Kidney (tissue), 13 donors: ENCODE measurements at regions not wholly inside any gene's neighbourhood (a gene's known extent, or its start where the extent isn't known, plus 50 kb on each side); places are given as distances from the start of the nearest gene placed in this dataset.

ENCODE experiments used
- DNase-seq, 5 donors: peaks; one replicate each; pipeline ENCODE4 v3.0.0-alpha.2; 2013 to 2020
- FAIRE-seq: peaks from 2 replicates; lab custom pipeline; 2012; peaks lifted over from hg19 to GRCh38; lab: Jason Lieb, UNC
- H3K27ac ChIP-seq, 2 donors: one replicate each; pipeline ENCODE4 v1.7.0; 2013; ENCODE audit warnings: low read depth in 2 of 2, low read length in 2 of 2, inconsistent platforms in 1 of 2
- H3K27me3 ChIP-seq: one replicate; pipeline ENCODE4 v1.7.1; 2013; ENCODE audit warnings: low read length, inconsistent platforms; ENCODE audit not compliant: control insufficient read depth, insufficient read depth
- H3K36me3 ChIP-seq, 3 donors: one replicate each; pipeline versions ENCODE4 v1.7.0 to v1.7.1; 2013; ENCODE audit warnings: low read length in 3 of 3, control low read depth in 1 of 3, inconsistent platforms in 1 of 3; ENCODE audit not compliant: insufficient read depth in 3 of 3, control insufficient read depth in 2 of 3
- H3K4me1 ChIP-seq, 3 donors: one replicate each; pipeline versions ENCODE4 v1.7.0 to v1.7.1; 2013; ENCODE audit warnings: low read length in 3 of 3, inconsistent platforms in 1 of 3, low read depth in 1 of 3; ENCODE audit not compliant: control insufficient read depth in 2 of 3, insufficient read depth in 2 of 3
- H3K4me3 ChIP-seq, 3 donors: one replicate each; pipeline versions ENCODE4 v1.7.0 to v1.8.1; 2013; ENCODE audit warnings: low read length in 3 of 3, control low read depth in 1 of 3, inconsistent platforms in 1 of 3
- H3K9ac ChIP-seq, 3 donors: one replicate each; pipeline versions ENCODE4 v1.7.0 to v1.7.1; 2013; ENCODE audit warnings: low read length in 3 of 3, control low read depth in 1 of 3, inconsistent platforms in 1 of 3
- H3K9me3 ChIP-seq, 3 donors: one replicate each; pipeline versions ENCODE4 v1.7.0 to v1.7.1; 2013; ENCODE audit warnings: low read length in 3 of 3, control low read depth in 1 of 3, inconsistent platforms in 1 of 3; ENCODE audit not compliant: control insufficient read depth in 2 of 3, insufficient read depth in 1 of 3
- CTCF ChIP-seq: IDR thresholded peaks from 3 replicates; pipeline ENCODE4 v1.5.1; 2012; ENCODE audit warnings: mild to moderate bottlenecking, moderate library complexity, borderline replicate concordance; ENCODE audit not compliant: insufficient read depth; ENCODE audit errors: extremely low read depth
- intact Hi-C: fragments of 100-400 bp; cut with DNase I; formaldehyde crosslinking; loops from one replicate; pipeline ENCODE4 v1.11.1; 2022
- donor health status: control.
- donor health status: control.
- donor health status: control.
- donor health status: control.
- donor health status: control.
- donor health status: DM: yes; HTN: yes; CAD: no.
- donor health status: Normal renal cell carcinoma (clear cell type).

GRCh38 chr4:152023674-152024073, 262.9 kb upstream of the GATB start:
- no peaks in the 10 kb centered on the region for H3K9me3 ChIP-seq
- H3K27ac ChIP-seq, result no peak overlapping the region
- no peak for TF ChIP-seq CTCF
- no peaks in the 10 kb centered on the region for H3K36me3 ChIP-seq
- intact Hi-C loops, result no loop called here
- H3K4me3 ChIP-seq, result no peak overlapping the region
- DNase-seq, result no peak
- H3K9ac ChIP-seq, result no peak overlapping the region
- H3K4me1 ChIP-seq, result no peaks in the 10 kb centered on the region
- FAIRE-seq, result no peak
- no peaks in the 10 kb centered on the region for H3K27me3 ChIP-seq

GRCh38 chr4:152022543-152022942, 261.7 kb upstream of the GATB start:
- H3K27me3 ChIP-seq, result no peaks in the 10 kb centered on the region
- FAIRE-seq (no peak), DNase-seq (no peak)
- no peak overlapping the region for H3K9ac ChIP-seq
- H3K4me3 ChIP-seq, result no peak overlapping the region
- no peak for TF ChIP-seq CTCF
- H3K27ac ChIP-seq, result no peak overlapping the region
- intact Hi-C loops, result no loop called here
- H3K9me3 ChIP-seq, result no peaks in the 10 kb centered on the region
- H3K36me3 ChIP-seq, result no peaks in the 10 kb centered on the region
- H3K4me1 ChIP-seq, result no peaks in the 10 kb centered on the region

- Histone ChIP-seq H3K4me1 (no peaks in the 10 kb centered on the region), H3K27me3 (no peaks in the 10 kb centered on the region), H3K4me3 (no peak overlapping the region), H3K36me3 (no peaks in the 10 kb centered on the region), H3K9me3 (no peaks in the 10 kb centered on the region), H3K9ac (no peak overlapping the region), H3K27ac (no peak overlapping the region)
- intact Hi-C loops, result no loop called here
- FAIRE-seq (no peak), DNase-seq (no peak)
- no peak for TF ChIP-seq CTCF
These were observed 261.1 kb upstream of the GATB start for GRCh38 chr4:152021788-152022438.

GRCh38 chr4:152020073-152020472, 259.3 kb upstream of the GATB start:
- DNase-seq, result no peak
- Histone ChIP-seq H3K27me3 (no peaks in the 10 kb centered on the region), H3K4me3 (no peak overlapping the region), H3K4me1 (no peaks in the 10 kb centered on the region), H3K9ac (no peak overlapping the region), H3K27ac (no peak overlapping the region), H3K9me3 (no peaks in the 10 kb centered on the region), H3K36me3 (no peaks in the 10 kb centered on the region)
- intact Hi-C loops, result no loop called here
- no peak for FAIRE-seq
- TF ChIP-seq CTCF, result no peak
